Peyer's patch (tissue), 4 donors: ENCODE measurements at regions not wholly inside any gene's neighbourhood (a gene's known extent, or its start where the extent isn't known, plus 50 kb on each side); places are given as distances from the start of the nearest gene placed in this dataset.

Experiments used
- DNase-seq, 3 donors: peaks; one replicate each; pipeline ENCODE4 v3.0.0-alpha.2; 2017 to 2019
- H3K27ac ChIP-seq, 4 donors: fragments of 200-600 bp; sonication (generic); one replicate each; pipeline ENCODE4 v1.5.1; 2016 to 2019
- H3K27me3 ChIP-seq, 2 donors: fragments of 200-600 bp; sonication (generic); one replicate each; pipeline ENCODE4 v1.5.1; 2019
- H3K36me3 ChIP-seq, 3 donors: fragments of 200-600 bp; sonication (generic); one replicate each; pipeline ENCODE4 v1.5.1; 2016 to 2019
- H3K4me1 ChIP-seq, 4 donors: fragments of 200-600 bp; sonication (generic); one replicate each; pipeline ENCODE4 v1.5.1; 2016 to 2019
- H3K4me3 ChIP-seq, 4 donors: fragments of 200-600 bp; sonication (generic); 1 replicate in 3 of 4; 2 replicates in 1 of 4; pipeline ENCODE4 v1.5.1; 2016 to 2019; ENCODE audit warnings: mild to moderate bottlenecking in 1 of 4
- H3K9me3 ChIP-seq, 4 donors: fragments of 200-600 bp; sonication (generic); one replicate each; pipeline ENCODE4 v1.5.1; 2016 to 2019; ENCODE audit warnings: mild to moderate bottlenecking in 1 of 4
- POLR2A ChIP-seq, 2 donors: fragments of 450-650 bp; IDR thresholded peaks; one replicate each; pipeline ENCODE4 v1.5.1; 2017; ENCODE audit warnings: antibody characterized with exemption in 2 of 2, mild to moderate bottlenecking in 2 of 2, moderate library complexity in 2 of 2
- TF ChIP-seq, protein P1 (sequence below), 6 experiments: fragments of 450-650 bp in 4 of 6; fragments of 200-600 bp in 2 of 6; sonication (generic) in 1 of 6; IDR thresholded peaks; one replicate each; pipeline ENCODE4 v1.5.1; 2017 to 2019; ENCODE audit warnings: antibody characterized with exemption in 6 of 6, mild to moderate bottlenecking in 3 of 6, moderate library complexity in 1 of 6

DNA sequence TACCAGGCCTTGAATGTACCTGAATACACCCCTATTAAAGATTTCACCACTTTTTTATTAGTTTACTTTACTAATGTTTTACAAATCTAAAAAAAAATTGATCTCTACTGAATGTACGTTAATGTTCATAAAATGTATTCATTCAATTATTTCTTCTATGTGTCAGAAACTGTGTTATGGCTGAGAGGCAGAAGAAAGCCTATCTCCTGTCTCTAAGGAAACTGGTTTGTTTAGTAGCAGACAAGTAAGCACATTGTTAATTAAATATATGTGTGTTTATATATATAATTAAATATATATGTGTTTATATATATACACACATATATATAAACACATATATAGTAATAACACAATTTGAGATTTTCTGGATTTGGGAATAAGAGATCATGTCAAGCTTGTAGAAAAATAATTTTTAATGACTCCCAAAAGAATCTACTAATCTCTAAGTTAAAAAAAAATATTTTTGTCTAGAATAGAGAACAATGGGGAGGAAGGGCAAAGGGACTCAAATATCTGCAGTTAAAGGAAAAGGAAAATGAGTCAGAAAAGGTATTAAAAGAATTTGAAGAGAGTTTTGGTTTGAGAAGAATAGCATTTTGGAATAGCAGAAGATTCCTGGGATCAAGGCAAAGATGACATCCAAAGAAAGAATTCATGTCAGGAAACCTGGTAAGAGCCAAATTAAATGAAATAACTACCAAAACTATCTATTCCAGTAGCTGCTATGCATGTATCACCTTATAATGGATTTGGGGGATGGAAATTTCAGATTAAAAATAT is 92.1 kb downstream of the CH25H start:
- H3K27ac ChIP-seq: no peak overlapping the region
- H3K27me3 ChIP-seq: no peaks in the 10 kb centered on the region
- H3K9me3 ChIP-seq: no peaks in the 10 kb centered on the region
- DNase-seq: no peak
- TF ChIP-seq POLR2A (IDR thresholded peaks at IDR 0.05): no peak
- TF ChIP-seq, protein P1, sequence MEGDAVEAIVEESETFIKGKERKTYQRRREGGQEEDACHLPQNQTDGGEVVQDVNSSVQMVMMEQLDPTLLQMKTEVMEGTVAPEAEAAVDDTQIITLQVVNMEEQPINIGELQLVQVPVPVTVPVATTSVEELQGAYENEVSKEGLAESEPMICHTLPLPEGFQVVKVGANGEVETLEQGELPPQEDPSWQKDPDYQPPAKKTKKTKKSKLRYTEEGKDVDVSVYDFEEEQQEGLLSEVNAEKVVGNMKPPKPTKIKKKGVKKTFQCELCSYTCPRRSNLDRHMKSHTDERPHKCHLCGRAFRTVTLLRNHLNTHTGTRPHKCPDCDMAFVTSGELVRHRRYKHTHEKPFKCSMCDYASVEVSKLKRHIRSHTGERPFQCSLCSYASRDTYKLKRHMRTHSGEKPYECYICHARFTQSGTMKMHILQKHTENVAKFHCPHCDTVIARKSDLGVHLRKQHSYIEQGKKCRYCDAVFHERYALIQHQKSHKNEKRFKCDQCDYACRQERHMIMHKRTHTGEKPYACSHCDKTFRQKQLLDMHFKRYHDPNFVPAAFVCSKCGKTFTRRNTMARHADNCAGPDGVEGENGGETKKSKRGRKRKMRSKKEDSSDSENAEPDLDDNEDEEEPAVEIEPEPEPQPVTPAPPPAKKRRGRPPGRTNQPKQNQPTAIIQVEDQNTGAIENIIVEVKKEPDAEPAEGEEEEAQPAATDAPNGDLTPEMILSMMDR (IDR thresholded peaks at IDR 0.05): no peak
- H3K4me1 ChIP-seq: no peaks in the 10 kb centered on the region
- no peak overlapping the region for H3K4me3 ChIP-seq
- H3K36me3 ChIP-seq: no peaks in the 10 kb centered on the region

DNA sequence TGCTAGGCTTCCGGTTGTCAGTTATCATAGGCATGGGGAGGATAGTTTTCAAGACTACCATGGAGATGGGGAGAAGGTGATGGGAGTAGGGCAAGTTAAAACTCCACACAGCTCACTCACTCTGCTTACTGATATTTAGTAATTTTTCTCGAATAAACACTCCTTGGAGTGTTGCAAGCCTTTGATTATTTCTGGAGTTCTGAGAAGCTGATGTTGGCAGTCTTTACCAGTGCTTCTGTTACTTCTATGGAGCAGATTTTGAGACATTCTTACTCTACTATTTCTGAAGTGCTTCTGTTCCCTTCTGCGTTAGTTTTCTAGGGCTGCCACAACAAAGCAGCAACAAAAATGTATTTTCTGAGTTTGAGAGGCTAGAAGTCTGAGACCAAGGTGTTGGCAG is 104.4 kb downstream of the CH25H start:
- TF ChIP-seq POLR2A (IDR thresholded peaks at IDR 0.05): no peak
- TF ChIP-seq, protein P1 (IDR thresholded peaks at IDR 0.05): no peak
- no peaks in the 10 kb centered on the region for H3K27me3 ChIP-seq
- no peak overlapping the region for H3K4me3 ChIP-seq
- H3K36me3 ChIP-seq: no peaks in the 10 kb centered on the region
- H3K27ac ChIP-seq: peak overlapping the region in 2 of 4 donors; percentile 19 to 30
- H3K4me1 ChIP-seq: no peaks in the 10 kb centered on the region
- no peak for DNase-seq
- H3K9me3 ChIP-seq: no peaks in the 10 kb centered on the region

DNA sequence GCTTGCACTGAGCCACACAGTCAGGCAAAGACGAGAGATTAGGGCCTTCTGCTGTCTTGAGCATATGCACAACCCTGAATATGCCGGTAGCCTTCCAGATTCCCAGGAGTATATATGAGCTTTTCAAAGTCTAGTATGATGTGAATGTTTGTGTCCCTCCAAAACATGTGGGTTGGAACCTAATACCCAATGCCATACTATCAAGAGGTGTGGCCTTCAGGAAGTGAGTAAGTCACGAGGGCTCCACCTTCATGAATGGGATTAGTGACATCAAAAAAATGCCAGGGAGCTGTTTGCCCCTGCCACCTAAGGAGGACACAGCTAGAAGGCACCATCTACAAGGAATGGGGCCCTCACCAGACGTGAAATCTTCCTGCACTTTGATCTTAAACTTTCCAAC is 105.2 kb downstream of the CH25H start:
- no peaks in the 10 kb centered on the region for H3K36me3 ChIP-seq
- H3K9me3 ChIP-seq: no peaks in the 10 kb centered on the region
- H3K4me1 ChIP-seq: no peaks in the 10 kb centered on the region
- DNase-seq: no peak
- no peak for TF ChIP-seq POLR2A (IDR thresholded peaks at IDR 0.05)
- TF ChIP-seq, protein P1 (IDR thresholded peaks at IDR 0.05): no peak
- peak overlapping the region in 1 of 4 donors; percentile 2 for H3K27ac ChIP-seq
- H3K27me3 ChIP-seq: no peaks in the 10 kb centered on the region
- H3K4me3 ChIP-seq: no peak overlapping the region

DNA sequence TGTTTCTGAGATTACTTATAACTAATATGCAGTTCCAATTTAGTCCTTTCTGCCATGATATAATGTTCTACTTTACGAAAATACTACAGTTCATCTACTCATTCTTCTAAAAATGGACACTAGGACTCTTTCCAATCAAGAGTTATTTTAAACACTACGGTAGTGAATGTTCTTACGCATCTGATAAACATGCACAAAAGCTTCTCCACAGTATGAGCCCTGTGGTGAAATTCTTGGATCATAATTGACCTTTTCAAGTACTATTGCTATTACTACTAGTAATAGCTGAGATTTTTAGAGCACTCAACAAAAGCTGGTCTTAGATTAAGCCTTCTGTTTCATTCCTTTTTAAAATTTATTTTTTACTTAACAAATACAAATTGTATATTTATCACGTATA is 106.4 kb downstream of the CH25H start:
- Histone ChIP-seq H3K4me3 (no peak overlapping the region), H3K4me1 (no peaks in the 10 kb centered on the region), H3K9me3 (no peaks in the 10 kb centered on the region), H3K27ac (peak overlapping the region in 2 of 4 donors; percentile 24 to 33), H3K27me3 (no peaks in the 10 kb centered on the region), H3K36me3 (no peaks in the 10 kb centered on the region)
- no peak for DNase-seq
- TF ChIP-seq, protein P1 (IDR thresholded peaks at IDR 0.05): no peak
- no peak for TF ChIP-seq POLR2A (IDR thresholded peaks at IDR 0.05)

DNA sequence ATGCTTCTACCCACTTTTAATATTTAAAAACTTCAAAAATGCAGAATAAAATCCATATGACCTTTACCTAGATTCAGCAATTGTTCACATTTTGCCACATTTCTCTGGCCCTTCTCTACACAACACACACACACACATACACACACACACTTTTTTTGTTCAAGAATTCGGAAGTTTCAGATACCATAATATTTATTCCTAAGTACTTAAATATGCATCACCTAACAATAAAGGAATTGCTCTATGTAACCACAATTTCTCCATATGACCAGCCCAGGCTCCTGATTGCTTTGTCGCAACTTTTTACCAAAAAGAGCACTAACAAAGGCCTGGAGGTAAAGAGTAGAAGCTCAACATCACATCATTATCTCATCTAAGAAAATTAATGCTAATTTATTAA is 106.6 kb downstream of the FAS start:
- H3K27me3 ChIP-seq: no peaks in the 10 kb centered on the region
- no peak overlapping the region for H3K27ac ChIP-seq
- H3K4me1 ChIP-seq: no peaks in the 10 kb centered on the region
- no peak for DNase-seq
- H3K4me3 ChIP-seq: no peak overlapping the region
- no peaks in the 10 kb centered on the region for H3K36me3 ChIP-seq
- TF ChIP-seq POLR2A (IDR thresholded peaks at IDR 0.05): no peak
- TF ChIP-seq, protein P1 (IDR thresholded peaks at IDR 0.05): no peak
- no peaks in the 10 kb centered on the region for H3K9me3 ChIP-seq
